GM21723 (cell line): ENCODE measurements at regions not wholly inside any gene's neighbourhood (a gene's known extent, or its start where the extent isn't known, plus 50 kb on each side); places are given as distances from the start of the nearest gene placed in this dataset.

Source experiments
- ATAC-seq: cut with Tn5 transposase; IDR thresholded peaks from one replicate; pipeline ENCODE4 v1.9.1; 2021; ENCODE audit warnings: mild to moderate bottlenecking, moderate library complexity; ENCODE audit not compliant: unreplicated experiment

DNA sequence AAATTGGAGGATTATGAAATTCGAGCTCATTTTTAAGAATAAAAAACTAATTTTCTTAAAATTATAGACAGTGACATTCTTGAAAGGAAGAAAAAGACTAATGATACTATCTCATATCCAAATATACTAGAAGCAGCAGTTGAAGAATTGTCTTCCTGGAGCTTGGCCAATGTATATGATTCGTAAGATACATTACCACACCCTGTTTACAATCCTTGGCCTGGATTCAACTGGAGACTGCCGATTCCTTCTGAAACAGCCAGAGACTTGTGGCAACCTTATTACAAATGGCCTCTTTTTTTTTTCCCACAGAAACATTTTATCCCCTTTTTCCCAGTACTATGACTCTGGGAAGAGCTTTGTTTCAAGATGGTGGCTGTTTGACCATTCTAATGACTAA is 571.2 kb upstream of the FAT1 start:
- no peak for ATAC-seq

DNA sequence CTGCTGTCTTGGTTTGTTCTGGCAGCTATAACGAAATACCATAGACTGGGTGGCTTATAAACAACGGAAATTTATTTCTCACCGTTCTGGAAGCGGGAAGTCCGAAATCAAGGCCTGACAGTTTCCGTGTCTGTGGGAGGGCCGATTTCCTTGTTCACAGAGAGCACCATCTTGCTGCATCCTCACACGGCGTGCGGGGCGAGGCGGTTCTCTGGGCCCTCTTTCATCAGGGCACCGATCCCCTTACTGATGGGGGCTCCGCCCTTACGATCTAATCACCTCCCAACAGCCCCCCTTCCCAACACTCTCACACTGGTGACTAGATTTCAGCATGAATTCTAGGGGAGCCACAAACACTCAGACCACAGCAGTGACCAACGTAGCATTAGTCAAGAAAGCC is 578.3 kb upstream of the FAT1 start:
- no peak for ATAC-seq

DNA sequence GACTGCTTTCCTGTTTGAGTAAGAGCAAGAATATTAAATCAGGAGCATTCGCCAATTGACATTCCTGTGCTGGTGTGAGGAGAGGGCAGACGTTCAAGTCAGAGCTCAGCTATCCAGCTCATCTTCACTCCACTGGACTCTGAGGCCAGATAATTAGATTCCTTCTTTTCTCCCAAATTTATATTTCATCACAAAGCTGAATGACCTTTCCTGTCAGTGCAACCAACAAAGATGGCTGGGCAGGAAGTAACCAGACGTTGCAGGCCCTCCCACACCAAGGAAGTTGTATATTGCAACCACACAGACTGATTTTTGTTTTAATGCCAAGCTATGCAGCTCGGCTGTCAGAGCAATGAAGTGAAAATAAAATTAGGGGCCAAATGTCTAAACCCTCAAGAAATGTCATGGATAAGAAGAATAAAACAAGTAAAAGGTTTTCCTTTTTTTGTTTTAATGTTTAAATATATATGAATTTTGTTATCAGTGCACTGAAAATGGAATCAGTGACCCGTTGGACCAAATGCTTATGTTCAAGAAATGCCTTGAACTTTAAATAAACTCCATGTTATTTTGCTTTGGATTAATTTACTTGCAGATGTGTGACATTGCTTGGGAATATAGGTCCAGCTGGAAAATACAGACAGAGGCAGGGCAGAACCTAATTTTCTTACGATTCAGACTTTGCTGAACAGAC is 578.9 kb upstream of the FAT1 start:
- ATAC-seq: no peak

DNA sequence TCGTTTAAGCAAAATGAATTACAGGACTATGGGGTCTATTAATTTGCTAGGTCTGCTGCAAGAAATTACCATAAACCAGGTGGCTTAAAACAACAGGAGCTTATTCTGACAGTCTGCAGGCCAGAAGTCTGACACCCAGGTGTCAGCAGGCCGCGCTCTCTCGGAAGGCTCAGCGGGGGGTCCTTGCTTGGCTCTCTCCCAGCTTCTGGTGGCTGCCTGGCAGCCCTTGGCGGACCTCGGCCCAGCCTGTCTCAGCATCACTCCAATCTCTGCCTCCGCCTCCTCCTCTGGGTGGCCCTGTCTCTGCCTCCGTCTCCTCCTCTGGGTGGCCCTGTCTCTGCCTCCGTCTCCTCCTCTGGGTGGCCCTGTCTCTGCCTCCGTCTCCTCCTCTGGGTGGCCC is 580.5 kb upstream of the FAT1 start:
- no peak for ATAC-seq

DNA sequence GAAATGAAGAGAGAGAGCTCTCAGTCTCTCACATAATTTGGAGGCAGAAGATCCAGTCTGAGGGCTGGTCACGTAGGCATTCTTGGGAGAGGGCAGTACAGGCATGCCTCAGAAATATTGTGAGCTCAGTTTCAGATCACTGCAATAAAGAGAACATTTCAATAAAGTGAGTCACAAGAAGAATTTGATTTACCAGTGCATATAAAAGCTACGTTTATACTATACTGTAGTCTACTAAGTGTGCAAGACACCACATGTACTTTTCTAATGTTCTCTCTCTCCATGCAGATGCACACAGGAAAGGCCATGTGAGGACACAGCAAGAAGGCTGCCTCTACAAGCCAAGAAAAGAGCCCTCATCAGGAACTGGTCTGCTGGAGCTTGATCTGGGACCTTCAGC is 583.5 kb upstream of the FAT1 start:
- no peak for ATAC-seq

DNA sequence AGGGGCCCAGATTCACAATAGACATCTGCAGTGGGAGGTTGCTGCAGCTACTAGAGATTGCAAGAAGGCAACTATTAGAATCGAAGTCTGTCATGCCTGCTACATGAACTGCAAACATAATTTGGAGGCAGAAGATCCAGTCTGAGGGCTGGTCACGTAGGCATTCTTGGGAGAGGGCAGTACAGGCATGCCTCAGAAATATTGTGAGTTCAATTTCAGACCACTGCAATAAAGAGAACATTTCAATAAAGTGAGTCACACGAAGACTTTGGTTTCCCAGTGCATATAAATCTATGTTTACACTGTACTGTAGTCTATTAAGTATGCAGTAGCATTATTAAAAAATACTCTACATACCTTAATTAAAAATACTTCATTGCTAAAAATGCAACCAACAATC is 585.8 kb upstream of the FAT1 start:
- ATAC-seq: no peak

DNA sequence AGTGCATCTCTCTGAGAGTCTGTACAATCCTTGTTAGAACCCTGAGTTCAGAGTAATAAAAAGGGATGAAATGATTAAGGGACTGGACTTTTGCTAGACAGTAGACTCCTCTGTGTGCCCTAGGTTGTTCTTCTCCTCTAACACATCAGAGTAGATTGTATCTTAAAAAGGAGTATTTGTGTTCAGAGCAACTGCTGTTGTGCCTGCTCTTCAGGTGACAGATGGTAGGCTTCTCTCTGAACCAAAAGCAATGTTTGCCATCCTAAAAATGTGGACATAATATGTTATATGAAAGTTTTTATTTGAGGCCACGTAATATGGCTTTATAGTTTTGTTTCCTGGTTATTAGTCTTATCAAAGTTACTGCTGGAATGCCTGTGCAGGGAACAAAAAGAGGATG is 588.6 kb upstream of the FAT1 start:
- ATAC-seq: no peak

DNA sequence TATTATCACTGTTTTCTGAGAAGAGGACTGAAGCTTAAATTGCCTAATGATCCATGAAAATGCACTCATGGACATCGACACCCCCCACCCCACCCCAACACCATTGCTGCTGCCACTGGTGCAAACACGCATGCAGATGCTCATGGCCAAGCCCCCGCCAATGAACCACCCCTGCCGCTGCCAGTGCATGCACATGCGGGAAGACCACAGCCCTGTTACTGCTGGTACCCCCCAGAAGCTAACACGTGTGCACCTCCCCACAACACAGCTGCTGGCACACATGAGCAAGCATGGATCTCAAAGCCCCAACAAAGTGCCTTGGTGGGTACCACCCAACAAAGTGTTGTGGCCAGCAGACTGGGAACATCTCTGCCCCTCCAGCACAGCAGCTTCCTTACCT is 594.1 kb upstream of the FAT1 start:
- no peak for ATAC-seq

DNA sequence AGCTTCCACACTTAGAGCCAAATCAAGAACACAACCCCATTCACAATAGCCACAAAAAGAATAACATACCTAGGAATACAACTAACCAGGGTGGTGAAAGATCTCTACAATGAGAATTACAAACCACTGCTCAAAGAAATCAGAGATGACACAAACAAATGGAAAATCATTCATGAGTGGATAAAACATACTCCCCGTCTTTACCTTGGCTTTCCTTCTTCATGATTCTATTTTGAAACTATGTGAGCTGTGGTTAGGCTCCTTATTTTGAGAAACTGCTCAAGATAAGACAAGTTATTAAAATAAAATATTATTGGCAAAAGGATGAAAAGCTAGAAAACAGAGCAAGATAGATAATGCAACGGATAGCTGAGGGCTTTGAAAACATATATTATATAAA is 598.1 kb upstream of the FAT1 start:
- no peak for ATAC-seq

DNA sequence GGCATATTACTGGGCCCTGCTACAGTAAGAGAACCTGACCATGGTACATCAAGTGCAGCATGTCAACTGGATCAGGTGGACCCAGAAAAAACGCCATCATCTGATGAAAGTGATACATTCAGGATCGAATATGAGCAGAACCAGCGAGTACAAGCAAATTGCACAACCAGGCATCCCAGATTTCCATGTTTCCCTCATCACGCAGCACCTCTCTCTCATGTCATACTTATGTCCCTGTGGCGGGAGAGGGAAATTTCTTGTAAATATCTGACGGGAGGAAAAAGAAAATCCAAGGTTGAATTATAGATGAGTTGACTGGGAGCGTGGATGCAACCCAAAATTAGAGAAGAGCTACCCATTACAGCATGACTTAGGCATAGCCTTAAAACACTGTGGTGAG is 608.5 kb upstream of the FAT1 start:
- no peak for ATAC-seq

DNA sequence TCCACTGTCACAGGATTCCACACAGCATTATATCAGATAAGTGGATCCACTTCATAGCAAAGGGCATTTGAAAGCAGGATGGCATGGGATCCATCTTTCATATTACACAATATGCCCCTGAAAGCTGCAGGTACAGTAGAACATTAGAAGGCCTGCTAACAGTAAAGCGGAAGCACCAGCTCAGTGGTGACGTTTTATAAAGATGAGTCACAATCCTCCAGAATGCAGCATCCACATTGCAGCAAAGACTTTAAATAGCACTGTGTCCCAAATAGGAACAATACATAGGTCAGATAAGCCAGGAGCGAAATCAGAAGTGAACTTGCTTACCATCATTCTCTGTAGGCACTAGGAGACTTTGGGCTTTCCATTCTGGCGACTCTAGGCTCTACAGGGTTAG is 609.5 kb upstream of the FAT1 start:
- no peak for ATAC-seq

DNA sequence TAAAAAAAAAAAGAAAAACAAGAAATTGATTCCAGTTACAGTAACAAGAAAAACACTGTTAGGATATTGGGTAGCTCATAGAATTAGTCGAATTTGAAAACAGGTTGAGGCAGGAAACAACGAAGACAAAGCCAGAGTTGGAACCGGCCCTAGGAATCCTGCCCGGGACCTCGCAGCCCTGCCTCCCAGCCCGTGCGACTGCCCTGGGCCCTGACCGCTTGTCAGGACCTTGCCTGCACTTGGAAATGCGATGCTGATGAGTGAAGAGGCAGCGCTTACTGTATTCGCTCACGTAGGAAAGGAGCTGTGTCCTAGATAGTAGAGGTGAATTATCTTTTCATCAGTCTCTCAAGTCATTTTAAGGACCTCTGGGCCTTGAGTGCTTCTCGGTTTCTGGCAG is 611.7 kb upstream of the FAT1 start:
- ATAC-seq: no peak

DNA sequence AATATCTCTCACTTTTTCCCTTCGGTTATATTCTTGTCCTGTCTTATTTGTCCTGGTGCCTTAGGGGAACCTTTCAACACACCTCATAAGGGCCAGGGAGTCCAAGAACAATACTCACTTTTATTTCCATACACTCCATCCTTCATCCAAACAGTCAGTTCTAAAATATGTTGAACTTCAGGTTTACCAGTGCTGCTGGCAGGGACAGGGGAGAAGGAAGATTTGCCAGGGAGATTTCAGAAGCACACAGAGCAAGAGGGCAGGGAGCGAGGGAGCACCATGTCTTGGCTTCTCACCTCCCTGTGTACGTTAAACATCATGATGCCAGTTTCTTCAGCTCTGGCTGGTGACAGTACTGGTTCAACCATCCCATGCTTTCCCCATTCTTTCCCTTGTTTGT is 631.1 kb upstream of the FAT1 start:
- ATAC-seq: no peak

DNA sequence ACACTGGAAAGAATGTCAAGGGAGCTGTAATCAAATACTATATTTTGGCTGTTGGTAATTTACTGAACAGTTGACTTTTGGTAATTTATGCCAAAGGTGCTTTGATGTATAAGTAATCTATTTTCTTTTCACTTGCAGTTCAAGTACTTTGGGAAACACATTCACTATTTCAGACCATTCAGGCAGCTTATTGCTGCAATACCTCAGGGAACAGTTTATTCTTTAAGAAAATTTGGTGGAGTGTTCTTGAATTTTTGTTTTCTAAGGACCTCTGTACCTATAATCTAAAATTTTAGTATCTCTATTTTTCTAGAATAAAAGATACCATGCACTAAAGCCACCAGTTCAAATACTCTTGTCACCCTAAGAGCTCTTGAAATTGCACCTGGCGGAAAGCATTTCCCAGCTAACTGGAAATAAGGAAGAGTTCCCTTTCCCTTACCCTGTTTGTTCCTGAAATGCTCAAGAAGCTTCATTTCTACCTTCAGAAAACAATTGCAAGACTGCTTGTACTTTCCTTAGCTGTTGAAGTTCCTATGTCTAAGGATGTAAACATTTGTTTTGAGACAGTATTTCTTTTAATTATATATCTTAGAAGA is 633.5 kb upstream of the FAT1 start:
- ATAC-seq: no peak

DNA sequence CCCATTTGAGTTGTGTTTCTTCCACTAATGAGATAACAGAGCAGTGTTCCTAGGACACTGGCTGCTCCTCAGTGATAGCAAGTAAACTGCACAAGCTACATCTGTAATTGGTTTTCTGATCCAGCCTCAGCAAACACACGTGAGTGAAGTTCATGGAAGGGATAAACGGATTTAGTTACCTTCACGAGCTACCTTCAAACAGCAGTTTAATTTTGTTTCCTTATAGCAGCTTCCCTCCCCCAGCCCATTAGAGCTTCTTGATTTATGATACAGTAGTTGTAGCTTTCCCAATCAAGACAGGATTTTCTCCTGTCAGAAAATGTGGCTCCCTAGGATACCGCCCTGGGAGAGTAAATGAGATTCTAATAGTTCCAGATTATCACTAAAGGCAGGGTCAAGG is 634.2 kb upstream of the FAT1 start:
- ATAC-seq: no peak

DNA sequence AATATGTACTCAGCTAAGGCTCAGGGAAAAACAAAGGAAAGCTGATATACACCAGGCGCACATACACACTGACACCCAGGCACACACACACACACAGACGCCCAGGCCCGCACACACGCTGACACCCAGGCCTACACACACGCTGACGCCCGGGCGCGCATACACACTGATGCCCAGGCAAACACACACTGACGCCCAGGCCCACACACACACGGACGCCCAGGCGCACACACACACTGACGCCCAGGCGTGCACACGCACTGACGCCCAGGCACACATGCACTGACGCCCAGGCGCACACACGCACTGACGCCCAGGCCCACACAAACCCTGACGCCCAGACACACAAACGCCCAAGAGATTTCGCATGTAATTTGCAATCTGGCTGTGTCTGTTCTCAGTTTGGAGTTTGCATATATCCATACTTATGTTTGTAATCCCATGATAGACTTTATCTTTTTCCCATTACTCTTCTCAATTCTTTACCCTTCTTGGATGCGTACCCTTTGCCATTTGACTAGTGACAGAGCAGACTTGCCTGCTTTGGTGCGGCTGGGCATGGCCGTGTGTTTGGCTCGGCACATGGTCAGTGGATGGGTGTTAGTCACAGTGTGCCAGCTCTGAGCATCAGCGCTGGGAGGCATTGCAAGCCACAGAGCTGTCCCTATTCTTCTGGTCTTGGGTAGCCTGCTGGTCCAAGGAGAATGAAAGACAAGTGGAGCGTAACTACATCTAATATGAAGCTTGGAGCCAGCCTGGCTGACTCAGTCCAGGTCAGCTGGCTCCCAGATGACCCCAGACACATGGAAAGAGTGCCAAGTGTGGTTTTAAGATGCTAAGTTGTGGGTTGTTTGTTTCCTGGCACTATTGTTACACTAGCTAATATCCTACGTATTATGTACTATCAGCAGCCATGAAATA is 632.4 kb upstream of the ZFP42 start:
- ATAC-seq: no peak

DNA sequence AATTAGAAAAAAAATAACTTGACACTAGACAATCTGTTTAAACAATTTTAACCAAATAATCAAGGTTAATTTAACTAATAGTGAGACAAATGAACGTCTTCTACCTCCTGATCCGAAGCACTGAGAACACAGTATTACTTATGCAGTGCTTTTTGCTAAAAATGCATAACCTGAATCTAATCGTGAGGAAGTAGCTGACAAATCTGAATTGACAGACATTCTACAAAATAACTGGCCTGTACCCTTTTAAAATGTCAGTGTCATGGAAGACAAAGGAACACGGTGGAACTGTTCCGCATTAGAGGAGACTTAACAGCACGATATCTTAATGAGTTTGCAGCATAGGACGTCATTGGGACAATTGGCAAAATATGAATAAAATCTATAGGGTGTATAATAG is 631.2 kb upstream of the ZFP42 start:
- no peak for ATAC-seq

DNA sequence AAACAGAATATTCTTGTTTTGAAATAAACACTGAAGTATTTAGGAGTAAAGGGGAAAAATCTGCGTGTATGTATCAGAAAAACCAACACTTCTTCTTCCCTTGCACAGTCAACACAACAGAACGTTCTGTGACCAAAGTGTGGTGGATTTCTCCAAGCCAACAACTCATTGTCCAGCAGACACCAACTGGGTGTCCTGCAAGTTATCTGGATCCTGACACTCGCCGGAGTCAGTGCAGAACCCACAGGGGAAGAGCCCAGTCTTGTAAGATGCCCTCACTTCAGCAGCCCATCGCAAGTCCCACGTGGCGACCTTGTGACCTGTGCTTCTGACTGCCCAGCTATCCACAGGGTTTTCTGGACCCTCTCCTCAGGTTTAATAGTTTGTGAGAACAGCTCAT is 630.7 kb upstream of the ZFP42 start:
- no peak for ATAC-seq

DNA sequence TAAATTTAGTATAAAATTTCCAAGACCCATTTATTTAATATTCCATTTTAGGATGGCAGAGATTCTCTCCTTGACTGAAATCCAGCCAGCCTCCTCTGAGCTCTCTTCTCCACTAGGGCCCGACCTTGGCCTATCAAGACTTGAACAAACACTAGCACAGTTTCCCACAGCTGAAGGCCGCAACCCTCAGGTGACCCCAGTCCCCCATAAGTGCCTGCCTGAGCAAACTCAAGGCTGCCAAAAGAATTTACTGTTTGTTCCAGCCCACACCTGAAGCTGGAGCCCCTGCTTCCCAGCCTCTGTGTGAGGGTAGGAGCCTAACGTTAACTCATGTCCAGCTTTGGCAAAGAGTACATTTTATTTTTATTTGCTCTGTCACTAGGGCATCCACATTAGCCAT is 629.0 kb upstream of the ZFP42 start:
- ATAC-seq: no peak

DNA sequence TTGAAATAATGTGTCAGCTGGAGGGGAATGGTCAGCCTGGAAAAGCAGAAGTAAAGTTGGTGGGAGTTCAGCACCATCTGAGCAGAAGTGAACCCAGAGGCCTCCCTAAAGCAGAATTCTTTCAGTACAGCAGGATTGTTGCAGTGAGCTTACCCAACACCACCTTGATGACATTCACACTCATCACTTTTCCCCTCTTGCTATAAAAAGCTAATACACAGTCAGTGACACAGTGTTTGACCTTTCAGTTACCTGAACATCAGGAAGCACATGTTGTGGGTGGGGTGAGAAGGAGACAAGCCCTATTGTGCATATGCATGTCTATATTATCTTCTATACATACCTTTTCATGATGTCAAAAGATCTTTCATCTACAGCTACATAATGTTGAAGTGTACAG is 624.7 kb upstream of the ZFP42 start:
- ATAC-seq: no peak

DNA sequence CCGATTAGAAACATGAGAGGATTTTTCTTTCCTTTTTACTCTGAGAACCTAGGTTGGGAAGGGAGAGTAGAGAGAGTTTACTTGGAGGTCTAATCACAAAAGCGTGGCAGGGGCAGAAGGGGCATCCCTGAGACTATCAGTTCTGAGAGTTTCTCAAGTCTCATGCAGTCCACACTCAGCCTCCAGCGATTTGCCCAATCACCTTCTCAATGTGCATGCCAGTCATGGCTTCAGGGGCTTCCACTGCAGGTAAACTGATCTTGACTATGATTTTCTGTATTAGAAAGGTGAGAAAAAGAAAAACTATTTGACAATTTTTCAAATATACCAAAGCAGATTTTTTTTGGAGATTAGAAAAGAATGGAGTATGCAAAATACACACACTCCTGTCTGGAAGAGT is 617.1 kb upstream of the ZFP42 start:
- ATAC-seq: no peak

DNA sequence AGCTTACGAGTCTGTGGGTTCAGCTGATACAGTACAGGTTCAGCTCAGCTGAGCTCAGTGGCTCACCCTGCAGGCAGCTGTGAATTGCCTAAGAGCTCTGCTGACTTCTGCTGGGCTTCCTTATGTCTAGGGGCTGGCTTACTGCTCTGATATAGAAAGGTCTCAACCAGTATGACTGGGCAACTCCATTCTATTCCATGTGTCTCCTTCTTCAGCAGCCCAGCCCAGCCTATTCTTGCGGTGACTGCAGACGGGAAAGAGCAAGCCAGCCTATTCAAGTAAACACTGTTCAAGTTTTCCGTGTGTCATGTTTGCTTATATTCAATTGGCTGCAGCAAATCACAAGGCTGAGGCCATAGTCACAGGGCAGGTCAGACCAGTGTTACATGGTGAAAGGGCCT is 615.4 kb upstream of the ZFP42 start:
- ATAC-seq: no peak
